B cell (primary cell): ENCODE measurements at regions not wholly inside any gene's neighbourhood (a gene's known extent, or its start where the extent isn't known, plus 50 kb on each side); places are given as distances from the start of the nearest gene placed in this dataset.

ENCODE experiments used
- ATAC-seq: fragments of 200-7000 bp; cut with Tn5 transposase; one replicate; pipeline ENCODE4 v1.10.0; 2021; ENCODE audit warnings: low read depth, mild to moderate bottlenecking, moderate number of reproducible peaks, moderate library complexity
- CTCF ChIA-PET: fragments of 350-600 bp; sonication (Branson Sonifier 250); formaldehyde crosslinking; loops from one replicate; lab custom pipeline; 2021; ENCODE audit warnings: antibody characterized with exemption, inconsistent platforms; lab: Charles Lee
- POLR2A ChIA-PET: fragments of 350-600 bp; sonication (Branson Sonifier 250); formaldehyde crosslinking; loops from one replicate; lab custom pipeline; 2021; ENCODE audit warnings: antibody characterized with exemption; lab: Charles Lee
- DNase-seq: peaks from one replicate; pipeline ENCODE4 v3.0.0; 2013
- H2AFZ ChIP-seq: 2 replicates; pipeline ENCODE4 v1.6.1; 2012; ENCODE audit warnings: mild to moderate bottlenecking, low read depth, low read length; ENCODE audit not compliant: insufficient read depth, poor library complexity, severe bottlenecking
- H3K27ac ChIP-seq, 2 donors: 1 replicate in 1 of 2; 2 replicates in 1 of 2; pipeline ENCODE4 v1.5.1; 2012 to 2013; ENCODE audit warnings: low read length in 2 of 2, mild to moderate bottlenecking in 2 of 2, moderate library complexity in 1 of 2
- H3K27me3 ChIP-seq, 4 experiments: fragments of 200-600 bp in 1 of 4; sonication (generic) in 1 of 4; replicated peaks in 1 of 4; 1 replicate in 2 of 4; 2 replicates in 2 of 4; pipeline versions ENCODE4 v1.6.1 to v1.7.0; 2013 to 2016; ENCODE audit warnings: low read length in 3 of 4, mild to moderate bottlenecking in 2 of 4, mixed read lengths in 1 of 4, moderate library complexity in 1 of 4; ENCODE audit not compliant: insufficient read depth in 4 of 4, control insufficient read depth in 3 of 4; ENCODE audit errors: control extremely low read depth in 1 of 4
- H3K36me3 ChIP-seq, 2 experiments: replicated peaks in 1 of 2; 1 replicate in 1 of 2; 2 replicates in 1 of 2; pipeline versions ENCODE4 v1.6.1 to v1.7.1; 2013; ENCODE audit warnings: low read length in 1 of 2; ENCODE audit not compliant: insufficient read depth in 2 of 2, control insufficient read depth in 1 of 2; ENCODE audit errors: control extremely low read depth in 1 of 2, extremely low read depth in 1 of 2
- H3K4me1 ChIP-seq, 2 donors: fragments of 200-600 bp in 1 of 2; sonication (generic) in 1 of 2; 1 replicate in 1 of 2; 2 replicates in 1 of 2; pipeline versions ENCODE4 v1.5.1 to v1.6.1; 2013 to 2017; ENCODE audit warnings: low read length in 2 of 2; ENCODE audit not compliant: control insufficient read depth in 2 of 2, insufficient read depth in 2 of 2
- H3K4me2 ChIP-seq: replicated peaks from 2 replicates; pipeline ENCODE3; 2012; ENCODE audit warnings: mild to moderate bottlenecking, low read depth, low read length; ENCODE audit not compliant: poor library complexity, severe bottlenecking
- H3K4me3 ChIP-seq, 5 experiments: fragments of 200-600 bp in 1 of 5; sonication (generic) in 1 of 5; 1 replicate in 3 of 5; 2 replicates in 2 of 5; pipeline versions ENCODE4 v1.5.1 to v1.7.0; 2011 to 2016; ENCODE audit warnings: low read length in 4 of 5, mild to moderate bottlenecking in 4 of 5, low read depth in 2 of 5, control low read depth in 1 of 5, moderate library complexity in 1 of 5; ENCODE audit not compliant: insufficient read depth in 1 of 5; ENCODE audit errors: control extremely low read depth in 1 of 5, extremely low read depth in 1 of 5
- H3K79me2 ChIP-seq: fragments of 200-600 bp; sonication (generic); one replicate; pipeline ENCODE4 v1.6.0; 2016; ENCODE audit warnings: low read length; ENCODE audit not compliant: control insufficient read depth, insufficient read depth
- H3K9ac ChIP-seq: fragments of 200-600 bp; sonication (generic); 2 replicates; pipeline ENCODE4 v1.6.1; 2017; ENCODE audit warnings: mild to moderate bottlenecking, low read length, moderate library complexity
- H3K9me3 ChIP-seq, 3 donors: one replicate each; pipeline versions ENCODE4 v1.6.1 to v1.7.1; 2013; ENCODE audit warnings: low read length in 2 of 3; ENCODE audit not compliant: control insufficient read depth in 2 of 3, insufficient read depth in 1 of 3; ENCODE audit errors: control extremely low read depth in 1 of 3
- H4K20me1 ChIP-seq: 2 replicates; pipeline ENCODE4 v1.6.0; 2012; ENCODE audit warnings: mild to moderate bottlenecking, low read length; ENCODE audit not compliant: insufficient read depth, control insufficient read depth, poor library complexity, severe bottlenecking
- H3K27ac Mint-ChIP-seq: one replicate; pipeline ENCODE4 v1.8.0; 2021; ENCODE audit warnings: mixed read lengths
- H3K27me3 Mint-ChIP-seq: one replicate; pipeline ENCODE4 v1.8.0; 2021; ENCODE audit warnings: mixed read lengths
- H3K4me1 Mint-ChIP-seq: one replicate; pipeline ENCODE4 v1.8.0; 2021; ENCODE audit warnings: mixed read lengths
- H3K4me3 Mint-ChIP-seq: one replicate; pipeline ENCODE4 v1.8.0; 2021; ENCODE audit warnings: mixed read lengths
- H3K9me3 Mint-ChIP-seq: one replicate; pipeline ENCODE4 v1.8.0; 2022; ENCODE audit warnings: mixed read lengths; ENCODE audit not compliant: insufficient read depth
- CTCF ChIP-seq: fragments of 200-600 bp; IDR thresholded peaks from one replicate; pipeline ENCODE4 v1.8.0; 2022; ENCODE audit warnings: antibody characterized with exemption, mild to moderate bottlenecking
- EZH2 ChIP-seq: IDR thresholded peaks from 2 replicates; pipeline ENCODE4 v1.6.1; 2012; ENCODE audit warnings: borderline replicate concordance, low read depth, mild to moderate bottlenecking, moderate library complexity, low read length; ENCODE audit not compliant: insufficient read depth, poor library complexity, severe bottlenecking
- WGBS: methylation state at CpG from one replicate; pipeline ENCODE4 v1.1.5; 2013; ENCODE audit warnings: missing lambda C conversion rate; ENCODE audit not compliant: insufficient coverage; 5-methylcytosine and 5-hydroxymethylcytosine counted together
- intact Hi-C: fragments of 100-400 bp; cut with micrococcal nuclease; formaldehyde crosslinking; loops from one replicate; pipeline ENCODE4 v1.10.0; 2022

DNA sequence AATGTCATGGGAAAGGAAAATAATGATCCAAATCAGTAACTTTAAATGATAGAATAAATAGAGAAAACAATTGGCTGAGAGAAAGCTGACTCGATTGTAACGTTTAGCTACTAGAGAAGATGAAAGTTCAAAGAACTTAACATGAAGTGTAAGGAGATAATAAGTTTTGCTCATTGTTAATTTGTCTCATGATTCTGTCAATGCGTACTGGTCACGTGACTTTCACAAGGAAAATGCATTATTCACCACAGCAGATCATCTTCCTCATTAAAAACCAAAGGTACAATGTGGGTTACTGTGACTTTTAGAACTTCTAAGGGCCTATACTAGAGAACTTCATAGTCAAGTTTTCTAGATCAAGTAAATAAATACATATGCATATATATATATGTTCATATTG lies 1207.2 kb downstream of the EFNB2 start:
- Histone ChIP-seq H3K9ac (no peak overlapping the region), H3K4me1 (no peaks in the 10 kb centered on the region), H3K9me3 (peaks cover 0 to 4% (median 0%) of the 10 kb centered on the region in 3 donors), H3K27me3 (no peaks in the 10 kb centered on the region), H3K4me3 (no peak overlapping the region), H2AFZ (no peak overlapping the region), H3K4me2 (no peak overlapping the region), H3K79me2 (no peaks in the 10 kb centered on the region), H3K27ac (no peak overlapping the region), H3K36me3 (no peaks in the 10 kb centered on the region), H4K20me1 (no peaks in the 10 kb centered on the region)
- whole genome bisulfite sequencing = 100% methylated on average over 2 of the region's 4 CpGs
- H3K27me3 Mint-ChIP-seq = no peaks in the 10 kb centered on the region
- TF ChIP-seq EZH2 = no peak
- no peak for TF ChIP-seq CTCF
- ATAC-seq (no peak), DNase-seq (no peak)
- peaks cover 6% of the 10 kb centered on the region for H3K9me3 Mint-ChIP-seq
- POLR2A ChIA-PET = no interaction called here
- CTCF ChIA-PET = no interaction called here
- H3K27ac Mint-ChIP-seq = no peak overlapping the region
- no peak overlapping the region for H3K4me3 Mint-ChIP-seq
- intact Hi-C loops = no loop called here
- no peaks in the 10 kb centered on the region for H3K4me1 Mint-ChIP-seq

DNA sequence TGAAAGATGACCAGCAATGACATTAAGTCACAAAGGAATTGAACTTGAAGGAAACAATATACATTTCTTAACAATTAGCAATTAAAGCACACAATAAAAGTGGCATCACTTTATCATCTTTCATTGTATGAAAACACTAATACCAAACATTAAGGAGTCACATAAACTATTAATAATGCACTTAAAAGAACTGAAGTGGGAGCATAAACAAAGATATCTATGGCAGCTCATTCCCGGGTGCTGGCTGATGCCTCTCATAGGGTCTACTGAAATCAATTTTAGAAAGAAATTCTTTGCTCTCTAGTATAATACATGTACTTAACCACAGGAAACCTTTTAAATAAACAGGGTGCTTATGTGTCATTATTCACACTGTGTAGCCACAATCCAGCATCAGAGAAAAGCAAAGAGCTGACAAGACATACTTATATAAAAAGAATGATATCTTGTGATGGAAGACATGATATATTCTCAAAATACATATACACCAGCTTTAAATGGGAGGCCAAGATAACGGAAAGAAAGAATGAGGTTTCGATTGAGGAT lies 1207.8 kb downstream of the EFNB2 start:
- no peak overlapping the region for H3K4me3 Mint-ChIP-seq

More for the DNA sequence above, 1207.8 kb downstream of the EFNB2 start:
- Mint-ChIP-seq H3K27ac (no peak overlapping the region), H3K27me3 (no peaks in the 10 kb centered on the region), H3K9me3 (peaks cover 6% of the 10 kb centered on the region), H3K4me1 (no peaks in the 10 kb centered on the region)
- POLR2A ChIA-PET = no interaction called here
- Histone ChIP-seq H3K4me1 (no peaks in the 10 kb centered on the region), H2AFZ (no peak overlapping the region), H3K9me3 (peaks cover 0 to 4% (median 0%) of the 10 kb centered on the region in 3 donors), H4K20me1 (no peaks in the 10 kb centered on the region), H3K27me3 (no peaks in the 10 kb centered on the region), H3K79me2 (no peaks in the 10 kb centered on the region), H3K36me3 (no peaks in the 10 kb centered on the region), H3K4me2 (no peak overlapping the region), H3K27ac (no peak overlapping the region), H3K4me3 (no peak overlapping the region), H3K9ac (no peak overlapping the region)
- CTCF ChIA-PET = no interaction called here
- ATAC-seq (no peak), DNase-seq (no peak)
- intact Hi-C loops = no loop called here
- TF ChIP-seq CTCF (no peak), EZH2 (no peak)
- no CpG with 5 or more reads among the region's 3 CpGs for whole genome bisulfite sequencing
